ENCODE measurements at regions not wholly inside any gene's neighbourhood (a gene's known extent, or its start where the extent isn't known, plus 50 kb on each side); places are given as distances from the start of the nearest gene placed in this dataset.
A peak's percentile ranks its signal among the peaks of the same experiment; 100 is the strongest.

GRCh38 chr3:36633060-36633459, 131.3 kb downstream of the DCLK3 start:
- no peak overlapping the region for H3K4me2 ChIP-seq
- H4K20me1 ChIP-seq = no peaks in the 10 kb centered on the region
- no peaks in the 10 kb centered on the region for H3K27me3 ChIP-seq
- H3K4me1 ChIP-seq = no peaks in the 10 kb centered on the region
- no peak overlapping the region for H3K4me3 ChIP-seq
- peaks cover 0 to 14% (median 7%) of the 10 kb centered on the region in 11 experiments; a peak in 8 of 22 replicates for H3K9me3 ChIP-seq (replicated peaks in 1 of 11)
- no peak overlapping the region for H3K9ac ChIP-seq
- H3K27ac ChIP-seq = no peak overlapping the region
- H3K36me3 ChIP-seq = no peaks in the 10 kb centered on the region
- TF ChIP-seq Cebpa-rat (IDR thresholded peaks at IDR 0.05) = peak in 1 of 11 experiments; percentile 55; a peak in 2 of 22 replicates

GRCh38 chr3:36631549-36631948, 132.8 kb downstream of the DCLK3 start:
- H3K9ac ChIP-seq = no peak overlapping the region
- no peak overlapping the region for H3K4me2 ChIP-seq
- H3K9me3 ChIP-seq (replicated peaks in 1 of 11) = peaks cover 0 to 14% (median 7%) of the 10 kb centered on the region in 11 experiments; a peak in 8 of 22 replicates
- TF ChIP-seq Cebpa-rat (IDR thresholded peaks at IDR 0.05) = no peak
- peaks cover 0 to 4% (median 0%) of the 10 kb centered on the region in 10 experiments; a peak in 6 of 20 replicates for H3K4me1 ChIP-seq
- no peaks in the 10 kb centered on the region for H3K27me3 ChIP-seq
- H3K36me3 ChIP-seq = no peaks in the 10 kb centered on the region
- H4K20me1 ChIP-seq = no peaks in the 10 kb centered on the region
- no peak overlapping the region for H3K4me3 ChIP-seq
- H3K27ac ChIP-seq = no peak overlapping the region

- no peak for TF ChIP-seq Cebpa-rat (IDR thresholded peaks at IDR 0.05)
These were observed 148.5 kb downstream of the DCLK3 start for GRCh38 chr3:36615861-36616260.

GRCh38 chr3:36606871-36607765, 157.2 kb downstream of the DCLK3 start:
- H3K4me3 ChIP-seq = no peak overlapping the region
- H3K4me2 ChIP-seq = no peak overlapping the region
- no peaks in the 10 kb centered on the region for H4K20me1 ChIP-seq
- H3K9me3 ChIP-seq (replicated peaks in 1 of 11) = no peaks in the 10 kb centered on the region
- H3K4me1 ChIP-seq = no peaks in the 10 kb centered on the region
- H3K27me3 ChIP-seq = no peaks in the 10 kb centered on the region
- no peak overlapping the region for H3K9ac ChIP-seq
- TF ChIP-seq Cebpa-rat (IDR thresholded peaks at IDR 0.05) = no peak
- H3K27ac ChIP-seq = no peak overlapping the region
- H3K36me3 ChIP-seq = no peaks in the 10 kb centered on the region

More at GRCh38 chr3:36615861-36616260, 148.5 kb downstream of the DCLK3 start:
- Histone ChIP-seq H3K4me1 (no peaks in the 10 kb centered on the region), H3K4me3 (no peak overlapping the region), H3K9ac (no peak overlapping the region), H3K9me3 (replicated peaks in 1 of 11) (no peaks in the 10 kb centered on the region), H3K4me2 (no peak overlapping the region), H3K36me3 (no peaks in the 10 kb centered on the region), H3K27me3 (no peaks in the 10 kb centered on the region), H4K20me1 (no peaks in the 10 kb centered on the region), H3K27ac (no peak overlapping the region)

GRCh38 chr3:36603423-36603822, 160.9 kb downstream of the DCLK3 start:
- H4K20me1 ChIP-seq = no peaks in the 10 kb centered on the region
- no peaks in the 10 kb centered on the region for H3K36me3 ChIP-seq
- H3K4me2 ChIP-seq = no peak overlapping the region
- H3K27me3 ChIP-seq = no peaks in the 10 kb centered on the region
- H3K4me1 ChIP-seq = no peaks in the 10 kb centered on the region
- no peaks in the 10 kb centered on the region for H3K9me3 ChIP-seq (replicated peaks in 1 of 11)
- no peak overlapping the region for H3K4me3 ChIP-seq
- H3K27ac ChIP-seq = no peak overlapping the region
- TF ChIP-seq Cebpa-rat (IDR thresholded peaks at IDR 0.05) = no peak
- H3K9ac ChIP-seq = no peak overlapping the region

- no peak for TF ChIP-seq Cebpa-rat (IDR thresholded peaks at IDR 0.05)
- Histone ChIP-seq H3K9ac (no peak overlapping the region), H3K4me2 (no peak overlapping the region), H3K27ac (no peak overlapping the region), H3K9me3 (replicated peaks in 1 of 11) (no peaks in the 10 kb centered on the region), H3K4me3 (no peak overlapping the region), H3K4me1 (no peaks in the 10 kb centered on the region), H4K20me1 (no peaks in the 10 kb centered on the region), H3K27me3 (no peaks in the 10 kb centered on the region), H3K36me3 (no peaks in the 10 kb centered on the region)
These were observed 163.9 kb downstream of the DCLK3 start for GRCh38 chr3:36600404-36600803.

Measured in BLaER1 treated with 17β-estradiol and CSF1 and Interleukin-3, amounts not matched to agents 10 nM and 100 nM (cell line).